IgD-negative memory B cell (primary cell): ENCODE measurements at regions not wholly inside any gene's neighbourhood (a gene's known extent, or its start where the extent isn't known, plus 50 kb on each side); places are given as distances from the start of the nearest gene placed in this dataset.

Experiments
- H3K27ac Mint-ChIP-seq, 3 donors: one replicate each; pipeline ENCODE4 v1.8.0; 2020 to 2022; ENCODE audit warnings: mild to moderate bottlenecking in 3 of 3, mixed read lengths in 3 of 3, moderate library complexity in 1 of 3
- H3K27me3 Mint-ChIP-seq: one replicate; pipeline ENCODE4 v1.8.0; 2021; ENCODE audit warnings: mixed read lengths
- H3K36me3 Mint-ChIP-seq: one replicate; pipeline ENCODE4 v1.8.0; 2020; ENCODE audit warnings: mild to moderate bottlenecking, mixed read lengths
- H3K4me1 Mint-ChIP-seq, 3 donors: one replicate each; pipeline ENCODE4 v1.8.0; 2020 to 2022; ENCODE audit warnings: mixed read lengths in 3 of 3, mild to moderate bottlenecking in 1 of 3
- H3K4me3 Mint-ChIP-seq, 4 donors: one replicate each; pipeline ENCODE4 v1.8.0; 2020 to 2022; ENCODE audit warnings: mild to moderate bottlenecking in 4 of 4, mixed read lengths in 4 of 4, moderate library complexity in 3 of 4
- H3K9me3 Mint-ChIP-seq, 3 donors: one replicate each; pipeline ENCODE4 v1.8.0; 2020 to 2021; ENCODE audit warnings: mixed read lengths in 3 of 3, mild to moderate bottlenecking in 1 of 3

GRCh38 chr16:86982347-86982596 is 334.9 kb downstream of the C16orf95 start:
- peaks cover 3% of the 10 kb centered on the region for H3K36me3 Mint-ChIP-seq
- no peak overlapping the region for H3K4me3 Mint-ChIP-seq
- no peak overlapping the region for H3K27ac Mint-ChIP-seq
- H3K4me1 Mint-ChIP-seq, result no peaks in the 10 kb centered on the region
- no peaks in the 10 kb centered on the region for H3K9me3 Mint-ChIP-seq
- H3K27me3 Mint-ChIP-seq, result no peaks in the 10 kb centered on the region

- Mint-ChIP-seq H3K4me3 (no peak overlapping the region), H3K27ac (no peak overlapping the region), H3K27me3 (no peaks in the 10 kb centered on the region), H3K36me3 (peaks cover 3% of the 10 kb centered on the region), H3K9me3 (no peaks in the 10 kb centered on the region), H3K4me1 (no peaks in the 10 kb centered on the region)
Measured at GRCh38 chr16:86982912-86983311, 334.3 kb downstream of the C16orf95 start.

GRCh38 chr16:86983621-86984020 is 333.6 kb downstream of the C16orf95 start:
- H3K9me3 Mint-ChIP-seq, result no peaks in the 10 kb centered on the region
- H3K4me1 Mint-ChIP-seq, result no peaks in the 10 kb centered on the region
- H3K36me3 Mint-ChIP-seq, result peaks cover 3% of the 10 kb centered on the region
- no peak overlapping the region for H3K4me3 Mint-ChIP-seq
- H3K27ac Mint-ChIP-seq, result no peak overlapping the region
- H3K27me3 Mint-ChIP-seq, result no peaks in the 10 kb centered on the region

- Mint-ChIP-seq H3K9me3 (no peaks in the 10 kb centered on the region), H3K27ac (no peak overlapping the region), H3K4me1 (no peaks in the 10 kb centered on the region), H3K27me3 (no peaks in the 10 kb centered on the region), H3K4me3 (no peak overlapping the region), H3K36me3 (no peaks in the 10 kb centered on the region)
Measured at GRCh38 chr16:86984343-86984742, 332.8 kb downstream of the C16orf95 start.

GRCh38 chr16:86984991-86985647 is 332.1 kb downstream of the C16orf95 start:
- Mint-ChIP-seq H3K4me3 (no peak overlapping the region), H3K36me3 (no peaks in the 10 kb centered on the region)

DNA sequence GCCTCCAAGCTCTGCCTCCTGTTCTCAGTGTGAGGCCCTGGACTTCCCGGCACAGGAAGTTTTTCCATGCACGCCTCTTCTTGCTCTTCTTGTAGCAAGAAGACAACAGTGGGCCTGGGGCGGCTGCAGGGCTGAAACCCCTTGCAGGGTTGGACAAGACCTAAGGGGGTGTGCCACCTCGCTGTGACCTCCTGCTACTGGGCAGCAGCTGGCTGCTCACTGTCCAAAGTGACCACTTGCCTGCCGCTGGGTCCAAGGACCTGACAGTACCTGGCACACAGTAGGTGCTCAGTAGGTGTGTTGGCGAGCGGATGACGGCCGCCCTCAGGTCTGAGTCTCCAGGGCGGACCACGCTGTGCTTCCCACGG is 331.6 kb downstream of the C16orf95 start:
- Mint-ChIP-seq H3K27me3 (peaks cover 4% of the 10 kb centered on the region), H3K36me3 (no peaks in the 10 kb centered on the region), H3K4me3 (no peak overlapping the region), H3K9me3 (no peaks in the 10 kb centered on the region), H3K27ac (no peak overlapping the region), H3K4me1 (peaks cover 0 to 3% (median 2%) of the 10 kb centered on the region in 3 donors)

More at GRCh38 chr16:86984991-86985647, 332.1 kb downstream of the C16orf95 start:
- Mint-ChIP-seq H3K27me3 (no peaks in the 10 kb centered on the region), H3K9me3 (no peaks in the 10 kb centered on the region), H3K4me1 (no peaks in the 10 kb centered on the region), H3K27ac (no peak overlapping the region)

DNA sequence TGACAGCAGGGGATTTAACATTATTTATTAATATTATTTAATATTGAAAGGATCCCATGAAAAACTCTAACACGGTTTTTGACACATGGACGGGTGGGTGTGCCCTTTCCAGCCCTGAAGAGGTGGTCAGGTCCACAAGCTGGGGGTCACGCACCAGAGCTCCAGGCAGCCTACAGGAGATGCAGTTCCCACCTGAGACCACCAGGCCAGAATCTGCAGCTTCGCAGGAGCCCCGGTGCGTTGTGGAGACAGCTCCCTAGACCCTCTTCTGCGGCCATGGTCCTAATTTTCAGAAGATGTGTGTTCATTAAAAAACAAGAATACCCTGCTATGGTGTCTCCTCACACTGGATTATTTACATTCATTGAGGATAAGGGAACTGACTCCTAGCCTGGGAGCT is 331.1 kb downstream of the C16orf95 start:
- Mint-ChIP-seq H3K36me3 (no peaks in the 10 kb centered on the region), H3K9me3 (no peaks in the 10 kb centered on the region), H3K4me1 (peaks cover 0 to 4% (median 3%) of the 10 kb centered on the region in 3 donors), H3K27me3 (peaks cover 5% of the 10 kb centered on the region), H3K4me3 (no peak overlapping the region), H3K27ac (no peak overlapping the region)

- H3K9me3 Mint-ChIP-seq, result peaks cover 0 to 2% (median 0%) of the 10 kb centered on the region in 3 donors
- H3K4me1 Mint-ChIP-seq, result peaks cover 0 to 4% (median 3%) of the 10 kb centered on the region in 3 donors
- H3K36me3 Mint-ChIP-seq, result peaks cover 2% of the 10 kb centered on the region
- no peak overlapping the region for H3K4me3 Mint-ChIP-seq
- peaks cover 5% of the 10 kb centered on the region for H3K27me3 Mint-ChIP-seq
- H3K27ac Mint-ChIP-seq, result peak overlapping the region in 1 of 3 donors; percentile 86
Measured at GRCh38 chr16:86986809-86987487, 330.2 kb downstream of the C16orf95 start.

GRCh38 chr16:86987746-86988670 is 329.2 kb downstream of the C16orf95 start:
- Mint-ChIP-seq H3K27ac (no peak overlapping the region), H3K27me3 (peaks cover 8% of the 10 kb centered on the region), H3K4me1 (peaks cover 0 to 4% (median 3%) of the 10 kb centered on the region in 3 donors), H3K9me3 (peaks cover 0 to 4% (median 0%) of the 10 kb centered on the region in 3 donors), H3K36me3 (peaks cover 2% of the 10 kb centered on the region), H3K4me3 (peak overlapping the region in 1 of 4 donors; percentile 60)

GRCh38 chr16:86988920-86989696 is 328.1 kb downstream of the C16orf95 start:
- peaks cover 0 to 4% (median 3%) of the 10 kb centered on the region in 3 donors for H3K4me1 Mint-ChIP-seq
- peaks cover 8% of the 10 kb centered on the region for H3K27me3 Mint-ChIP-seq
- H3K27ac Mint-ChIP-seq, result peak overlapping the region in 1 of 3 donors; percentile 35
- H3K9me3 Mint-ChIP-seq, result peaks cover 0 to 4% (median 0%) of the 10 kb centered on the region in 3 donors
- H3K36me3 Mint-ChIP-seq, result peaks cover 2% of the 10 kb centered on the region
- H3K4me3 Mint-ChIP-seq, result no peak overlapping the region

DNA sequence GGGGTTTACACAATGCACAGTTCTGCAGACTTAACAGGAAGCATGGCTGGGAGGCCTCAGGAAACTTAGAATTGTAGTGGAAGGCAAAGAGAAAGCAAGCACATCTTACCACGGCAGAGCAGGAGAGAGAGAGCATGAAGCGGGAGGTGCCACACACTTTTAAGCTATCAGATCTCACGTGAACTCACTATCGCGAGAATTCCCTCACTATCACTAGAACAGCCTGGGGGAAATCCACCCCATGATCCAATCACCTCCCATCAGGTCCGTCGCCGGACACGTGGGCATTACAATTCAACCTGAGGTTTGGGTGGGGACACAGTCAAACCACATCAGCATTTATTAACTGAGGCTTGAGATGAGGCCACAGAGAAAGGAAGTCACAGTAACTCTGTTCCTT is 326.7 kb downstream of the C16orf95 start:
- peaks cover 0 to 4% (median 3%) of the 10 kb centered on the region in 3 donors for H3K4me1 Mint-ChIP-seq
- H3K36me3 Mint-ChIP-seq, result peaks cover 2% of the 10 kb centered on the region
- peak overlapping the region in 1 of 3 donors; percentile 28 for H3K27ac Mint-ChIP-seq
- H3K27me3 Mint-ChIP-seq, result peaks cover 8% of the 10 kb centered on the region
- peak overlapping the region in 1 of 4 donors; percentile 9 for H3K4me3 Mint-ChIP-seq
- peaks cover 0 to 4% (median 0%) of the 10 kb centered on the region in 3 donors for H3K9me3 Mint-ChIP-seq

- H3K27ac Mint-ChIP-seq, result no peak overlapping the region
- H3K27me3 Mint-ChIP-seq, result peaks cover 8% of the 10 kb centered on the region
- peaks cover 0 to 4% (median 0%) of the 10 kb centered on the region in 3 donors for H3K9me3 Mint-ChIP-seq
- H3K4me3 Mint-ChIP-seq, result no peak overlapping the region
- H3K4me1 Mint-ChIP-seq, result peaks cover 0 to 4% (median 3%) of the 10 kb centered on the region in 3 donors
- H3K36me3 Mint-ChIP-seq, result peaks cover 2% of the 10 kb centered on the region
Measured at GRCh38 chr16:86991679-86992078, 325.5 kb downstream of the C16orf95 start.

DNA sequence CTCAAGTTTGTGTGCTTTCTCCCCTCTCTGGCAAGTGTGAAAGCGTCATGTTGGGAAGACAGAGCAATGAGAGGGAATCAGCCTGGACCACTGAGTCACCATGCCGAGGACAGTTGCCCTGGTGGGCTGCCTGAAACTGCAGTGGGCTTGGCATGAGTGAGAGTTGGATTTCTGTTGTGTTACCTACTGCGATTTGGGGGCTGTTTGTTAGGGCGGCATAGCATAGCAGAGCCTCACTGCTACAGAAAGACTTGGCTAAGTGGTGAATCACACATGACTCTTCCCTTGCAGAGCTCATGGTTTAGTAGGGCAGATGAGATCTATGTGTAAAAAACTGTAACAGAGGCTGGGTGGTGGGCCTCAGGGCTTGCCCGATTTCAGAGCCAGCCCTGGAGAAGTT is 324.6 kb downstream of the C16orf95 start:
- Mint-ChIP-seq H3K4me1 (peaks cover 0 to 4% (median 3%) of the 10 kb centered on the region in 3 donors), H3K9me3 (peaks cover 0 to 4% (median 0%) of the 10 kb centered on the region in 3 donors)

DNA sequence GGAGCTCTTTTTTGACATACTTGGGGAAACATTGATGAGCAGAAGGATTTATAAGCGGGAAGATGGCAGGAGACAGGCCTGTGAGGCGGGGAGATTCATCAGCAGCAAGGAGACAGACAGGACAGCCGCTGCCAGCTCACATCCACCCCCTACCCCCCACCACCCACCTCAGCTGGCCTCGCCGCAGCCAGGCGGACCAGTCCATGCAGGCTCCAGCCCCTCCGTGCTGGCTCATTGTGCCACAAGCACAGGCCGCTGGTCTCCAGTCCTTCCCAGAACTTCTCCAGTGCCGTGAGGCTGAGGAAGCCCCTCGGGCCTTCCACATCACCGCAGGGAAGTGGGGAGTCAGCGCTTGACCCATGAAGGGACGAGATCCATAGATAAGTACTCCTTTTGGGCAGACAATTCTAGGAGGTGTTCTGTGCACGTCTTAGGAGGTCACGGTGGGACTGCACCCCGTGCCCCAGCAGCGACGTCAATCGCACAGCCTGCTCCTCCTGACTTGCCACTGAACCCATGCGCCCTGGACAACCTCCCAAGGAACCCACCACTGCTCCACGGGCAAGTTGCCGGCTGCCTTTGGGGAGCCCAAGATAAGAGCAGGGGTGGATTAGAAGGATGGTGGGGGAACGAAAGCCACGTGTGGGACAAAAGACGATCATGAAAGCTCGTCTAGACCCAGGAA is 323.6 kb downstream of the C16orf95 start:
- Mint-ChIP-seq H3K36me3 (peaks cover 2% of the 10 kb centered on the region), H3K27me3 (peaks cover 8% of the 10 kb centered on the region), H3K9me3 (peaks cover 0 to 4% (median under 1%) of the 10 kb centered on the region in 3 donors), H3K4me1 (peaks cover 0 to 4% (median 3%) of the 10 kb centered on the region in 3 donors), H3K4me3 (no peak overlapping the region), H3K27ac (no peak overlapping the region)

More for the DNA sequence above, 324.6 kb downstream of the C16orf95 start:
- Mint-ChIP-seq H3K27ac (no peak overlapping the region), H3K27me3 (peaks cover 8% of the 10 kb centered on the region), H3K4me3 (peak overlapping the region in 1 of 4 donors; percentile 34), H3K36me3 (peaks cover 2% of the 10 kb centered on the region)
